PC-3 (cell line): ENCODE measurements at regions not wholly inside any gene's neighbourhood (a gene's known extent, or its start where the extent isn't known, plus 50 kb on each side); places are given as distances from the start of the nearest gene placed in this dataset.

ENCODE experiments used
- ATAC-seq: fragments of 200-7000 bp; cut with Tn5 transposase; 2 replicates; pipeline ENCODE4 v1.9.1; 2020; ENCODE audit warnings: mild to moderate bottlenecking, moderate library complexity
- BruUV-seq: library from RNA; stranded (reverse); fragments of 400-500 nt; replicated peaks from 2 replicates; lab custom pipeline; 2021; lab: Mats Ljungman, UMichigan
- CTCF ChIA-PET: fragments of 300-600 bp; sonication (Branson Sonifier 250); formaldehyde crosslinking; loops from one replicate; lab custom pipeline; 2022; ENCODE audit warnings: antibody characterized with exemption; lab: Charles Lee
- POLR2A ChIA-PET: fragments of 300-600 bp; sonication (Branson Sonifier 250); formaldehyde crosslinking; loops from one replicate; lab custom pipeline; 2022; ENCODE audit warnings: antibody characterized with exemption; ENCODE audit not compliant: unreplicated experiment; lab: Charles Lee
- DNase-seq: peaks from one replicate; pipeline ENCODE4 v3.0.0-alpha.2; 2015
- H2AFZ ChIP-seq: fragments of 300-600 bp; sonication (generic); 2 replicates; pipeline ENCODE4 v1.6.0; 2016; ENCODE audit warnings: antibody characterized with exemption, low read length
- H3F3A ChIP-seq: fragments of 300-600 bp; sonication (generic); one replicate; pipeline ENCODE4 v1.6.0; 2017; ENCODE audit warnings: antibody characterized with exemption, low read length, control low read depth, mild to moderate bottlenecking; ENCODE audit not compliant: unreplicated experiment
- H3K27ac ChIP-seq: fragments of 300-600 bp; sonication (generic); 2 replicates; pipeline ENCODE4 v1.5.1; 2016; ENCODE audit warnings: mild to moderate bottlenecking, low read length
- H3K27me3 ChIP-seq: fragments of 300-600 bp; sonication (generic); 2 replicates; pipeline ENCODE4 v1.6.1; 2016; ENCODE audit warnings: low read length, mixed read lengths
- H3K36me3 ChIP-seq: fragments of 300-600 bp; sonication (generic); 2 replicates; pipeline ENCODE4 v1.6.1; 2016; ENCODE audit warnings: low read depth, mixed run types, low read length, mixed read lengths
- H3K4me1 ChIP-seq: fragments of 300-600 bp; sonication (generic); 2 replicates; pipeline ENCODE4 v1.5.1; 2016; ENCODE audit warnings: low read length; ENCODE audit not compliant: insufficient read depth
- H3K4me2 ChIP-seq: fragments of 300-600 bp; sonication (generic); 2 replicates; pipeline ENCODE4 v1.6.0; 2016; ENCODE audit warnings: low read length
- H3K4me3 ChIP-seq: fragments of 300-600 bp; sonication (generic); 2 replicates; pipeline ENCODE4 v1.5.1; 2016; ENCODE audit warnings: mild to moderate bottlenecking, low read length, mixed read lengths
- H3K79me2 ChIP-seq: fragments of 300-600 bp; sonication (generic); 2 replicates; pipeline ENCODE4 v1.6.1; 2017; ENCODE audit warnings: low read length, mixed read lengths
- H3K9ac ChIP-seq: fragments of 300-600 bp; sonication (generic); 2 replicates; pipeline ENCODE4 v1.6.0; 2016; ENCODE audit warnings: mild to moderate bottlenecking, low read length
- H3K9me2 ChIP-seq: fragments of 300-600 bp; sonication (generic); replicated peaks from 2 replicates; pipeline ENCODE4 v1.6.1; 2016; ENCODE audit warnings: mixed run types, low read length, mixed read lengths
- H3K9me3 ChIP-seq: fragments of 300-600 bp; sonication (generic); 2 replicates; pipeline ENCODE4 v1.6.1; 2016; ENCODE audit warnings: low read length, mixed read lengths
- H4K20me1 ChIP-seq: fragments of 300-600 bp; sonication (generic); 2 replicates; pipeline ENCODE4 v1.6.1; 2016; ENCODE audit warnings: low read length, mixed read lengths
- CTCF ChIP-seq: fragments of 300-600 bp; sonication (generic); conservative IDR thresholded peaks from 2 replicates; pipeline ENCODE4 v1.5.1; 2017; ENCODE audit warnings: antibody characterized with exemption, low read depth, mild to moderate bottlenecking, low read length
- EZH2 ChIP-seq: fragments of 300-600 bp; sonication (generic); IDR thresholded peaks from one replicate; pipeline ENCODE4 v1.6.1; 2017; ENCODE audit warnings: antibody characterized with exemption, mild to moderate bottlenecking, low read length; ENCODE audit not compliant: unreplicated experiment
- EZH2phosphoT487 ChIP-seq: fragments of 300-600 bp; sonication (generic); IDR thresholded peaks from 2 replicates; pipeline ENCODE4 v1.6.1; 2018; ENCODE audit warnings: mild to moderate bottlenecking, antibody characterized with exemption, low read length, borderline replicate concordance
- intact Hi-C: fragments of 100-400 bp; cut with micrococcal nuclease; formaldehyde crosslinking; loops from 2 replicates; pipeline ENCODE4 v1.9.0; 2023

GRCh38 chr1:83741770-83742169 lies 257.2 kb downstream of the TTLL7 start:
- BruUV-seq = no TSS peak

GRCh38 chr1:83741348-83741747 lies 257.6 kb downstream of the TTLL7 start:
- no peak for TF ChIP-seq CTCF
- TF ChIP-seq EZH2 = no peak
- no peak for TF ChIP-seq EZH2phosphoT487
- H3K9me3 ChIP-seq = no peaks in the 10 kb centered on the region
- H3K27ac ChIP-seq = no peak overlapping the region
- H4K20me1 ChIP-seq = no peaks in the 10 kb centered on the region
- H3F3A ChIP-seq = no peaks in the 10 kb centered on the region
- peaks cover 13% of the 10 kb centered on the region for H3K27me3 ChIP-seq
- H3K79me2 ChIP-seq = no peaks in the 10 kb centered on the region
- no TSS peak for BruUV-seq
- no peak overlapping the region for H3K4me3 ChIP-seq
- ChIA-PET CTCF (no interaction called here), POLR2A (no interaction called here)
- H3K36me3 ChIP-seq = no peaks in the 10 kb centered on the region
- DNase-seq (no peak), ATAC-seq (no peak)
- no peak overlapping the region for H3K9ac ChIP-seq
- no peak overlapping the region for H3K4me2 ChIP-seq
- intact Hi-C loops = no loop called here
- no peaks in the 10 kb centered on the region for H3K9me2 ChIP-seq
- no peaks in the 10 kb centered on the region for H3K4me1 ChIP-seq
- H2AFZ ChIP-seq = no peak overlapping the region

More at GRCh38 chr1:83741770-83742169, 257.2 kb downstream of the TTLL7 start:
- Histone ChIP-seq H3K27me3 (peaks cover 17% of the 10 kb centered on the region), H3K4me3 (no peak overlapping the region), H3K79me2 (no peaks in the 10 kb centered on the region), H4K20me1 (no peaks in the 10 kb centered on the region), H3F3A (no peaks in the 10 kb centered on the region), H3K4me1 (no peaks in the 10 kb centered on the region), H3K9me2 (no peaks in the 10 kb centered on the region), H3K9me3 (no peaks in the 10 kb centered on the region), H2AFZ (no peak overlapping the region), H3K36me3 (no peaks in the 10 kb centered on the region), H3K4me2 (no peak overlapping the region), H3K9ac (no peak overlapping the region), H3K27ac (no peak overlapping the region)
- intact Hi-C loops = no loop called here
- POLR2A ChIA-PET = no interaction called here
- ATAC-seq (no peak), DNase-seq (no peak)
- TF ChIP-seq CTCF (no peak), EZH2phosphoT487 (no peak), EZH2 (no peak)
- CTCF ChIA-PET = interaction anchor here (1.0 kb wide), 1 partner anchor 17 kb away, joined by 3 read pairs; no protein-coding TSS in a partner anchor

- ATAC-seq = no peak
- H3K9me2 ChIP-seq = no peaks in the 10 kb centered on the region
- H3K79me2 ChIP-seq = no peaks in the 10 kb centered on the region
- CTCF ChIA-PET = no interaction called here
- H3F3A ChIP-seq = no peaks in the 10 kb centered on the region
- no peak for DNase-seq
- TF ChIP-seq CTCF (no peak), EZH2phosphoT487 (no peak), EZH2 (no peak)
- H3K36me3 ChIP-seq = no peaks in the 10 kb centered on the region
- no peak overlapping the region for H3K27ac ChIP-seq
- no peaks in the 10 kb centered on the region for H3K9me3 ChIP-seq
- no peak overlapping the region for H3K4me2 ChIP-seq
- no peak overlapping the region for H3K9ac ChIP-seq
- no peaks in the 10 kb centered on the region for H4K20me1 ChIP-seq
- H3K4me1 ChIP-seq = no peaks in the 10 kb centered on the region
- intact Hi-C loops = no loop called here
- no peak overlapping the region for H3K4me3 ChIP-seq
- peaks cover 42% of the 10 kb centered on the region for H3K27me3 ChIP-seq
- H2AFZ ChIP-seq = no peak overlapping the region
- no TSS peak for BruUV-seq
- POLR2A ChIA-PET = no interaction called here
Measured at GRCh38 chr1:83735526-83735925, 263.4 kb downstream of the TTLL7 start.
